GM18909 (cell line): ENCODE measurements at regions not wholly inside any gene's neighbourhood (a gene's known extent, or its start where the extent isn't known, plus 50 kb on each side); places are given as distances from the start of the nearest gene placed in this dataset.

Experiments used
- ATAC-seq: cut with Tn5 transposase; IDR thresholded peaks from one replicate; pipeline ENCODE4 v1.9.1; 2021; ENCODE audit warnings: mild to moderate bottlenecking; ENCODE audit not compliant: unreplicated experiment, poor library complexity

- no peak for ATAC-seq
These were observed 325.0 kb downstream of the PCDH7 start for GRCh38 chr4:31045151-31045550.

- ATAC-seq, result no peak
These were observed 325.7 kb downstream of the PCDH7 start for GRCh38 chr4:31045724-31046318.

GRCh38 chr4:31051151-31051550, 331.0 kb downstream of the PCDH7 start:
- ATAC-seq, result no peak

GRCh38 chr4:31051565-31051964, 331.4 kb downstream of the PCDH7 start:
- ATAC-seq, result no peak

- no peak for ATAC-seq
These were observed 332.4 kb downstream of the PCDH7 start for GRCh38 chr4:31052519-31052918.

GRCh38 chr4:31053451-31053850, 333.3 kb downstream of the PCDH7 start:
- ATAC-seq, result no peak

- ATAC-seq, result no peak
These were observed 334.1 kb downstream of the PCDH7 start for GRCh38 chr4:31054295-31054694.

- no peak for ATAC-seq
These were observed 338.5 kb downstream of the PCDH7 start for GRCh38 chr4:31058656-31059055.

- no peak for ATAC-seq
These were observed 339.8 kb downstream of the PCDH7 start for GRCh38 chr4:31059753-31060522.

GRCh38 chr4:31065086-31065485, 344.9 kb downstream of the PCDH7 start:
- no peak for ATAC-seq

GRCh38 chr4:31068257-31069075, 348.3 kb downstream of the PCDH7 start:
- ATAC-seq, result no peak

- ATAC-seq, result no peak
These were observed 349.0 kb downstream of the PCDH7 start for GRCh38 chr4:31069151-31069550.

GRCh38 chr4:31071508-31072486, 351.6 kb downstream of the PCDH7 start:
- no peak for ATAC-seq

GRCh38 chr4:31075969-31076368, 355.8 kb downstream of the PCDH7 start:
- no peak for ATAC-seq

GRCh38 chr4:31078661-31079060, 358.5 kb downstream of the PCDH7 start:
- ATAC-seq, result no peak

- ATAC-seq, result no peak
These were observed 360.7 kb downstream of the PCDH7 start for GRCh38 chr4:31080887-31081286.

GRCh38 chr4:31081366-31081765, 361.2 kb downstream of the PCDH7 start:
- ATAC-seq, result no peak

GRCh38 chr4:31083456-31083855, 363.3 kb downstream of the PCDH7 start:
- ATAC-seq, result no peak

- ATAC-seq, result no peak
These were observed 364.7 kb downstream of the PCDH7 start for GRCh38 chr4:31084806-31085416.

GRCh38 chr4:31085689-31086088, 365.5 kb downstream of the PCDH7 start:
- ATAC-seq, result no peak
